Lower leg skin (tissue), 3 donors: ENCODE measurements at regions not wholly inside any gene's neighbourhood (a gene's known extent, or its start where the extent isn't known, plus 50 kb on each side); places are given as distances from the start of the nearest gene placed in this dataset.

Source experiments
- CTCF ChIP-seq, 3 donors: fragments of 450-650 bp; IDR thresholded peaks; one replicate each; pipeline ENCODE4 v1.5.1; 2016; ENCODE audit warnings: antibody characterized with exemption in 3 of 3, mild to moderate bottlenecking in 3 of 3, moderate library complexity in 2 of 3
- POLR2A ChIP-seq, 2 donors: fragments of 450-650 bp; IDR thresholded peaks; one replicate each; pipeline ENCODE4 v1.6.1; 2016 to 2017; ENCODE audit warnings: antibody characterized with exemption in 2 of 2, mild to moderate bottlenecking in 1 of 2, moderate library complexity in 1 of 2

DNA sequence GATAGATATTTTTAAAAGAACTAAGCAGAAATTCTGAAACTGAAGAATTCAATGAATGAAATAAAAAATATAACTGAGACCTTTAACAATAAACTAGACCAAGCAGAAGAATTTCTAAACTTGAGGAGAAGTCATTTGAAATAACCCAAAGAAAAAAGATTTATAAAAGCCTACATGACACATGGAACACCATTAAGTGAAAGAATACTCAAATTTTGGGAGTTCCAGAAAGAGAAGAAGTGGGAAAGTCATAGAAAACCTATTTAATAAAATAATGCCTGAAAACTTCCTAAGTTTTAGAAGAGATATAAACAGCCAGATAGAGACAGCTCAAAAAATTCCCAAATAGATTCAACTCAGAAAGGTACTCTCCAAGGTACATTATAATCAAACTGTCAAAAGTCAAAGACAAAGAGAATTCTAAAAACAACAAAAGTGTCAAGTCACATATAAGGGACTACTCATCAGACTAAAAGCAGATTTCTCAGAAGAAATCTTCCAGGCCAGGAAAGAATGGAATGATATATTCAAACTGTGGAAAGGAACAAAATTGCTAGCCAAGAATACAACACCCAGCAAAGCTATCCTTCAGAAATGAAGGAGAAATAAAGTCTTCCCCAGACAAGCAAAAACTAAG lies 72.9 kb upstream of the GNAZ start:
- TF ChIP-seq POLR2A (IDR thresholded peaks at IDR 0.05) (no peak), CTCF (IDR thresholded peaks at IDR 0.05) (no peak)
